ACC112 (cell line): ENCODE measurements at regions not wholly inside any gene's neighbourhood (a gene's known extent, or its start where the extent isn't known, plus 50 kb on each side); places are given as distances from the start of the nearest gene placed in this dataset.

ENCODE experiments used
- H2AFZ ChIP-seq: fragments of 200-600 bp; sonication (generic); one replicate; pipeline ENCODE4 v1.6.0; 2017; ENCODE audit warnings: antibody characterized with exemption, low read length; ENCODE audit not compliant: unreplicated experiment
- H3K27ac ChIP-seq: fragments of 200-600 bp; sonication (generic); 2 replicates; pipeline ENCODE4 v1.5.1; 2014; ENCODE audit warnings: low read depth, mild to moderate bottlenecking, antibody characterized with exemption, low read length, moderate library complexity
- H3K27me3 ChIP-seq: fragments of 200-600 bp; sonication (generic); 2 replicates; pipeline ENCODE4 v1.6.1; 2014; ENCODE audit warnings: mild to moderate bottlenecking, antibody characterized with exemption, low read length, moderate library complexity, mixed read lengths; ENCODE audit not compliant: insufficient read depth
- H3K36me3 ChIP-seq: fragments of 200-600 bp; sonication (generic); 2 replicates; pipeline ENCODE4 v1.6.1; 2016; ENCODE audit warnings: mild to moderate bottlenecking, antibody characterized with exemption, low read length, moderate library complexity, mixed read lengths; ENCODE audit not compliant: insufficient read depth
- H3K4me1 ChIP-seq: fragments of 200-600 bp; sonication (generic); one replicate; pipeline ENCODE4 v1.6.1; 2016; ENCODE audit warnings: low read length, mixed read lengths; ENCODE audit not compliant: insufficient read depth, unreplicated experiment, control insufficient read depth
- H3K4me3 ChIP-seq: fragments of 200-600 bp; sonication (generic); 2 replicates; pipeline ENCODE4 v1.5.1; 2014; ENCODE audit warnings: mild to moderate bottlenecking, low read depth, low read length
- H3K79me2 ChIP-seq: fragments of 200-600 bp; sonication (generic); one replicate; pipeline ENCODE4 v1.6.0; 2016; ENCODE audit warnings: low read length; ENCODE audit not compliant: control insufficient read depth, unreplicated experiment, insufficient read depth

- no peaks in the 10 kb centered on the region for H3K36me3 ChIP-seq
- H3K27ac ChIP-seq = no peak overlapping the region
- no peak overlapping the region for H2AFZ ChIP-seq
- no peak overlapping the region for H3K4me3 ChIP-seq
- no peaks in the 10 kb centered on the region for H3K27me3 ChIP-seq
- no peaks in the 10 kb centered on the region for H3K79me2 ChIP-seq
- peaks cover 17% of the 10 kb centered on the region for H3K4me1 ChIP-seq
These were observed 262.3 kb upstream of the CRY1 start for GRCh38 chr12:107355612-107356011.

- Histone ChIP-seq H3K27ac (no peak overlapping the region), H3K36me3 (no peaks in the 10 kb centered on the region), H3K4me1 (peaks cover 17% of the 10 kb centered on the region), H3K4me3 (no peak overlapping the region), H3K27me3 (no peaks in the 10 kb centered on the region), H2AFZ (no peak overlapping the region), H3K79me2 (no peaks in the 10 kb centered on the region)
These were observed 263.1 kb upstream of the CRY1 start for GRCh38 chr12:107356266-107356936.

- Histone ChIP-seq H3K27ac (no peak overlapping the region), H3K4me1 (peaks cover 15% of the 10 kb centered on the region), H3K36me3 (no peaks in the 10 kb centered on the region), H3K79me2 (no peaks in the 10 kb centered on the region), H3K4me3 (no peak overlapping the region), H2AFZ (no peak overlapping the region), H3K27me3 (no peaks in the 10 kb centered on the region)
These were observed 263.6 kb upstream of the CRY1 start for GRCh38 chr12:107356937-107357295.

- Histone ChIP-seq H2AFZ (no peak overlapping the region), H3K27ac (no peak overlapping the region), H3K79me2 (no peaks in the 10 kb centered on the region), H3K4me3 (no peak overlapping the region), H3K4me1 (peaks cover 7% of the 10 kb centered on the region), H3K36me3 (no peaks in the 10 kb centered on the region), H3K27me3 (peaks cover 4% of the 10 kb centered on the region; the same call in 1 of the 2 replicates)
These were observed 266.0 kb upstream of the CRY1 start for GRCh38 chr12:107359382-107359781.

- peaks cover 7% of the 10 kb centered on the region for H3K4me1 ChIP-seq
These were observed 266.7 kb upstream of the CRY1 start for GRCh38 chr12:107360033-107360432.

GRCh38 chr12:107360482-107360881, 267.1 kb upstream of the CRY1 start:
- Histone ChIP-seq H3K36me3 (no peaks in the 10 kb centered on the region), H3K4me1 (peaks cover 7% of the 10 kb centered on the region), H3K27me3 (peaks cover 6% of the 10 kb centered on the region; the same call in 1 of the 2 replicates), H3K79me2 (no peaks in the 10 kb centered on the region), H3K27ac (no peak overlapping the region), H3K4me3 (no peak overlapping the region), H2AFZ (no peak overlapping the region)

More at GRCh38 chr12:107360033-107360432, 266.7 kb upstream of the CRY1 start:
- Histone ChIP-seq H3K27me3 (peaks cover 4% of the 10 kb centered on the region; the same call in 1 of the 2 replicates), H3K36me3 (no peaks in the 10 kb centered on the region), H2AFZ (no peak overlapping the region), H3K79me2 (no peaks in the 10 kb centered on the region), H3K27ac (no peak overlapping the region), H3K4me3 (no peak overlapping the region)

- Histone ChIP-seq H3K27ac (no peak overlapping the region), H2AFZ (no peak overlapping the region), H3K27me3 (peaks cover 18% of the 10 kb centered on the region; the same call in 1 of the 2 replicates), H3K36me3 (no peaks in the 10 kb centered on the region), H3K4me3 (no peak overlapping the region), H3K79me2 (no peaks in the 10 kb centered on the region), H3K4me1 (no peaks in the 10 kb centered on the region)
These were observed 268.6 kb upstream of the CRY1 start for GRCh38 chr12:107361970-107362369.

GRCh38 chr12:107362960-107363359, 269.6 kb upstream of the CRY1 start:
- Histone ChIP-seq H3K36me3 (no peaks in the 10 kb centered on the region), H3K4me1 (no peaks in the 10 kb centered on the region), H3K4me3 (no peak overlapping the region), H3K27ac (no peak overlapping the region), H2AFZ (no peak overlapping the region), H3K79me2 (no peaks in the 10 kb centered on the region), H3K27me3 (peaks cover 19% of the 10 kb centered on the region; the same call in 1 of the 2 replicates)

GRCh38 chr12:107364875-107365518, 271.6 kb upstream of the CRY1 start:
- peaks cover 19% of the 10 kb centered on the region; the same call in 1 of the 2 replicates for H3K27me3 ChIP-seq
- H3K4me1 ChIP-seq = no peaks in the 10 kb centered on the region
- H3K79me2 ChIP-seq = no peaks in the 10 kb centered on the region
- no peak overlapping the region for H3K27ac ChIP-seq
- H2AFZ ChIP-seq = no peak overlapping the region
- H3K4me3 ChIP-seq = no peak overlapping the region
- H3K36me3 ChIP-seq = no peaks in the 10 kb centered on the region

- H3K27me3 ChIP-seq = peaks cover 19% of the 10 kb centered on the region; the same call in 1 of the 2 replicates
These were observed 272.4 kb upstream of the CRY1 start for GRCh38 chr12:107365703-107366102.

GRCh38 chr12:107366322-107366721, 273.0 kb upstream of the CRY1 start:
- Histone ChIP-seq H3K27ac (no peak overlapping the region), H3K27me3 (peaks cover 19% of the 10 kb centered on the region; the same call in 1 of the 2 replicates), H3K79me2 (no peaks in the 10 kb centered on the region), H3K36me3 (no peaks in the 10 kb centered on the region), H3K4me1 (no peaks in the 10 kb centered on the region), H3K4me3 (no peak overlapping the region), H2AFZ (no peak overlapping the region)

More at GRCh38 chr12:107365703-107366102, 272.4 kb upstream of the CRY1 start:
- Histone ChIP-seq H2AFZ (no peak overlapping the region), H3K79me2 (no peaks in the 10 kb centered on the region), H3K4me1 (no peaks in the 10 kb centered on the region), H3K4me3 (no peak overlapping the region), H3K27ac (no peak overlapping the region), H3K36me3 (no peaks in the 10 kb centered on the region)
